HEK293T (cell line): ENCODE measurements at regions not wholly inside any gene's neighbourhood (a gene's known extent, or its start where the extent isn't known, plus 50 kb on each side); places are given as distances from the start of the nearest gene placed in this dataset.
"Not testable (repeated sequence)": the region's sequence is repeated elsewhere in the genome, so short reads cannot be mapped to it uniquely, and the experiment has no call there.

Experiments used
- CTCF ChIA-PET: fragments of 350-600 bp; formaldehyde crosslinking; extraction: SDS; loops from one replicate; lab custom pipeline; 2021; ENCODE audit warnings: antibody characterized with exemption, inconsistent platforms; lab: Yijun Ruan, JAX
- POLR2A ChIA-PET: fragments of 350-600 bp; formaldehyde crosslinking; extraction: SDS; loops from one replicate; lab custom pipeline; 2020; ENCODE audit warnings: antibody characterized with exemption, inconsistent platforms; lab: Yijun Ruan, JAX
- DNase-seq: peaks from one replicate; pipeline ENCODE4 v3.0.0; 2012; ENCODE audit warnings: mixed read lengths; ENCODE audit errors: extremely low spot score
- BHLHE40 ChIP-seq: fragments of 450-650 bp; IDR thresholded peaks from 2 replicates; pipeline ENCODE4 v1.6.1; 2016; ENCODE audit warnings: mild to moderate bottlenecking, moderate library complexity, borderline replicate concordance
- CTBP1 ChIP-seq: fragments of 450-650 bp; IDR thresholded peaks from 2 replicates; pipeline ENCODE4 v1.6.1; 2016; ENCODE audit warnings: borderline replicate concordance
- ELF4 ChIP-seq: fragments of 450-650 bp; IDR thresholded peaks from 2 replicates; pipeline ENCODE4 v1.6.1; 2017; ENCODE audit warnings: antibody characterized with exemption
- FOXA1 ChIP-seq: fragments of 450-650 bp; IDR thresholded peaks from 2 replicates; pipeline ENCODE4 v1.6.1; 2016; ENCODE audit warnings: mild to moderate bottlenecking
- FOXK2 ChIP-seq: fragments of 450-650 bp; IDR thresholded peaks from 2 replicates; pipeline ENCODE4 v1.6.1; 2016; ENCODE audit warnings: mild to moderate bottlenecking
- FOXM1 ChIP-seq: fragments of 450-650 bp; IDR thresholded peaks from 2 replicates; pipeline ENCODE4 v1.6.1; 2017; ENCODE audit warnings: mild to moderate bottlenecking, borderline replicate concordance
- HDGF ChIP-seq: fragments of 450-650 bp; IDR thresholded peaks from 2 replicates; pipeline ENCODE4 v1.6.1; 2017; ENCODE audit warnings: antibody characterized with exemption, borderline replicate concordance
- L3MBTL2 ChIP-seq: fragments of 450-650 bp; conservative IDR thresholded peaks from 2 replicates; pipeline ENCODE4 v1.6.1; 2016; ENCODE audit warnings: mild to moderate bottlenecking
- LEF1 ChIP-seq: fragments of 450-650 bp; IDR thresholded peaks from 2 replicates; pipeline ENCODE4 v1.6.1; 2017; ENCODE audit warnings: mild to moderate bottlenecking, borderline replicate concordance
- PKNOX1 ChIP-seq: fragments of 450-650 bp; IDR thresholded peaks from 2 replicates; pipeline ENCODE4 v1.6.1; 2016
- SP1 ChIP-seq: fragments of 450-650 bp; IDR thresholded peaks from 2 replicates; pipeline ENCODE4 v1.6.1; 2017
- SUZ12 ChIP-seq: fragments of 450-650 bp; IDR thresholded peaks from 2 replicates; pipeline ENCODE4 v1.6.1; 2016; ENCODE audit warnings: mild to moderate bottlenecking
- TARDBP ChIP-seq: fragments of 450-650 bp; IDR thresholded peaks from 2 replicates; pipeline ENCODE4 v1.6.1; 2016
- ZNF384 ChIP-seq: fragments of 450-650 bp; IDR thresholded peaks from 2 replicates; pipeline ENCODE4 v1.6.1; 2016

GRCh38 chr1:61561666-61562065 lies 163.3 kb downstream of the TM2D1 start:
- no peak for DNase-seq
- TF ChIP-seq SP1 (no peak), ELF4 (no peak), FOXK2 (no peak), L3MBTL2 (no peak), BHLHE40 (no peak), FOXA1 (no peak), CTBP1 (no peak)
- POLR2A ChIA-PET, result no interaction called here
- CTCF ChIA-PET, result no interaction called here

GRCh38 chr1:61560385-61560784 lies 164.6 kb downstream of the TM2D1 start:
- CTCF ChIA-PET, result interaction anchor here (0.6 kb wide), 1 partner anchor 76 kb away, joined by 4 read pairs; no protein-coding TSS in a partner anchor
- TF ChIP-seq PKNOX1 (no peak), TARDBP (no peak), FOXK2 (no peak), SUZ12 (no peak), LEF1 (no peak)
- POLR2A ChIA-PET, result no interaction called here
- DNase-seq, result no peak

GRCh38 chr1:61556631-61557030 lies 168.3 kb downstream of the TM2D1 start:
- POLR2A ChIA-PET, result no interaction called here
- DNase-seq, result no peak
- CTCF ChIA-PET, result no interaction called here
- TF ChIP-seq SUZ12 (no peak), L3MBTL2 (no peak), HDGF (no peak), PKNOX1 (no peak), FOXA1 (no peak), ZNF384 (no peak), FOXK2 (no peak)

- DNase-seq, result no peak
- POLR2A ChIA-PET, result no interaction called here
- CTCF ChIA-PET, result interaction anchor here (0.6 kb wide), 1 partner anchor 10 kb away, joined by 3 read pairs; no protein-coding TSS in a partner anchor
- TF ChIP-seq HDGF, result no peak
Measured at GRCh38 chr1:61552630-61553305, 172.2 kb downstream of the TM2D1 start.

- POLR2A ChIA-PET, DNase-seq: not testable (repeated sequence)
- CTCF ChIA-PET, result interaction anchor here (1.5 kb wide), 1 partner anchor 12 kb away, joined by 4 read pairs; no protein-coding TSS in a partner anchor
Measured at GRCh38 chr1:61547302-61547701, 177.6 kb downstream of the TM2D1 start.

GRCh38 chr1:61544870-61545269 lies 180.1 kb downstream of the TM2D1 start:
- CTCF ChIA-PET, DNase-seq, POLR2A ChIA-PET: not testable (repeated sequence)

GRCh38 chr1:61543498-61543897 lies 181.4 kb downstream of the TM2D1 start:
- CTCF ChIA-PET, POLR2A ChIA-PET, DNase-seq: not testable (repeated sequence)

- ChIA-PET CTCF (no interaction called here), POLR2A (no interaction called here)
Measured at GRCh38 chr1:61539720-61540462, 185.1 kb downstream of the TM2D1 start.

More at GRCh38 chr1:61539720-61540462, 185.1 kb downstream of the TM2D1 start:
- TF ChIP-seq LEF1, result no peak
- no peak for TF ChIP-seq TARDBP
- no peak for TF ChIP-seq SP1
- no peak for TF ChIP-seq ELF4
- no peak for TF ChIP-seq BHLHE40
- TF ChIP-seq HDGF, result no peak
- TF ChIP-seq PKNOX1, result no peak
- TF ChIP-seq ZNF384, result no peak
- TF ChIP-seq FOXA1, result no peak
- no peak for TF ChIP-seq FOXM1
- DNase-seq, result no peak
